Iris pigment epithelial cell (primary cell): ENCODE measurements at regions not wholly inside any gene's neighbourhood (a gene's known extent, or its start where the extent isn't known, plus 50 kb on each side); places are given as distances from the start of the nearest gene placed in this dataset.
A peak's percentile ranks its signal among the peaks of the same experiment; 100 is the strongest.

Source experiments
- DNase-seq: peaks from one replicate; pipeline ENCODE4 v3.0.0-alpha.2; 2011; ENCODE audit warnings: low read depth

GRCh38 chr18:41753826-41754225 is 201.2 kb upstream of the PIK3C3 start:
- DNase-seq: no peak

- DNase-seq: no peak
Measured at GRCh38 chr18:41752826-41753225, 202.2 kb upstream of the PIK3C3 start.

- no peak for DNase-seq
Measured at GRCh38 chr18:41751652-41752051, 203.4 kb upstream of the PIK3C3 start.

GRCh38 chr18:41751161-41751560 is 203.9 kb upstream of the PIK3C3 start:
- no peak for DNase-seq

- DNase-seq: no peak
Measured at GRCh38 chr18:41747723-41748242, 207.3 kb upstream of the PIK3C3 start.

- peak; percentile 61 for DNase-seq
Measured at GRCh38 chr18:41745166-41746049, 209.6 kb upstream of the PIK3C3 start.

GRCh38 chr18:41744421-41745030 is 210.5 kb upstream of the PIK3C3 start:
- DNase-seq: no peak

GRCh38 chr18:41737218-41737617 is 217.8 kb upstream of the PIK3C3 start:
- no peak for DNase-seq

GRCh38 chr18:41734917-41735316 is 220.1 kb upstream of the PIK3C3 start:
- DNase-seq: no peak

GRCh38 chr18:41732356-41732755 is 222.7 kb upstream of the PIK3C3 start:
- no peak for DNase-seq

- peak; percentile 58 for DNase-seq
Measured at GRCh38 chr18:41731884-41732283, 223.2 kb upstream of the PIK3C3 start.

GRCh38 chr18:41724195-41724594 is 230.8 kb upstream of the PIK3C3 start:
- no peak for DNase-seq

GRCh38 chr18:41721103-41721790 is 233.8 kb upstream of the PIK3C3 start:
- no peak for DNase-seq

- no peak for DNase-seq
Measured at GRCh38 chr18:41720226-41720625, 234.8 kb upstream of the PIK3C3 start.

- peak; percentile 27 for DNase-seq
Measured at GRCh38 chr18:41719808-41720207, 235.2 kb upstream of the PIK3C3 start.

GRCh38 chr18:41714872-41715271 is 240.2 kb upstream of the PIK3C3 start:
- no peak for DNase-seq

GRCh38 chr18:41713969-41714825 is 240.8 kb upstream of the PIK3C3 start:
- DNase-seq: no peak

- DNase-seq: no peak
Measured at GRCh38 chr18:41706301-41706700, 248.7 kb upstream of the PIK3C3 start.

GRCh38 chr18:41703744-41704530 is 251.1 kb upstream of the PIK3C3 start:
- DNase-seq: peak; percentile 42

GRCh38 chr18:41700416-41700815 is 254.6 kb upstream of the PIK3C3 start:
- no peak for DNase-seq

GRCh38 chr18:41695441-41695840 is 259.6 kb upstream of the PIK3C3 start:
- DNase-seq: peak; percentile 18
